Left forelimb (tissue), 1 donor: ENCODE measurements at regions not wholly inside any gene's neighbourhood (a gene's known extent, or its start where the extent isn't known, plus 50 kb on each side); places are given as distances from the start of the nearest gene placed in this dataset.

ENCODE experiments used
- DNase-seq: peaks from one replicate; pipeline ENCODE4 v3.0.0-alpha.2; 2018; ENCODE audit warnings: low spot score

DNA sequence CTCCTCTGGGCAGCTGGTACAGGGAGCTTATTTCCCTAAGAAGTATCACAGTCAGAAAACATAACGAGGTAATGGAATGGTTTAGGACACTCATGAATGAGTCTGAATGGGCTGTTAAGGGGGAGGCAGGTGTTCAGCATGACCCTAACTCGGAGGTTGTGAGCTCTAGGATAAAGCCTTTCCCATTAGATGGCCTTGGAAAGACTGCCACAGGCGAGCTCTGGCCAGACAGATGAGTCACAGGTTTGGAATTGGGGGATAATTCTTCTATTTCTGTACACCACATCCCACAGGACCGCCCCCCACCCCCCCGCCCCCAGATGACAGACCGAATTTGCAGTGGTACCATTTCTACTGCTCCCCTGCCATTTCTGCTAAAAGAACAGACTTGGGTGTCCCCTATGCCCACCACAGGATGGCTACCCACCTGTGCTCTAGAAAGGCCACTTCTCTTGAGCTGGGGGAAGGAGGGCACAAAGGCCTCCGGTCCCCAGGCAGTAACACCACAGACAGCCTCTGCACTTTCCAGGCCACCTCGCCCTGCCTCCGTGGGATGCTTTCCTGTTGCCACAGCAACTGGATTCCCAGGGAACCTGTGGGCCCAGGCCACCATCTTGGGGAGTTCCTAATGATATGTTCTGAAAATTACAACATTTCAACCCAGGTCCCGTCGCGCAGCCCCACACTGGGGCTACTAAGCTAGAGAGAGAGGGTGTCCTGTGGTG lies 76.7 kb downstream of the TRIM29 start:
- peak; percentile 63 for DNase-seq

DNA sequence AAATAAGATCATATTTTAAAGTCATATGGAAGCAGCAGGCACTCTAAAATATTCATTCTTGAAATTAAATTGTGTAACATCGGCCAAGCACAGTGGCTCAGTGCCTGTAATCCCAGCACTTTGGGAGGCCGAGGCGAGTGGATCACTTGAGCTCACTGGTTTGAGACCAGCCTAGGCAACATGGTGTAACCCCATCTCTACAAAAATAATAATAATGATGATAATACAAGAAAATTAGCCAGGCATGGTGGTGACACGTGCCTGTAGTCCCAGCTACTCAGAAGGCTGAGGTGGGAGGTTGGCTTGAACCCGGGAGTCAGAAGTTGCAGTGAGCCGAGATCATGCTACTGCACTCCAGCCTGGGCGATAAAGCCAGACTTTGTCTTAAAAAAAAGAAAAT lies 77.4 kb downstream of the TRIM29 start:
- DNase-seq = no peak

DNA sequence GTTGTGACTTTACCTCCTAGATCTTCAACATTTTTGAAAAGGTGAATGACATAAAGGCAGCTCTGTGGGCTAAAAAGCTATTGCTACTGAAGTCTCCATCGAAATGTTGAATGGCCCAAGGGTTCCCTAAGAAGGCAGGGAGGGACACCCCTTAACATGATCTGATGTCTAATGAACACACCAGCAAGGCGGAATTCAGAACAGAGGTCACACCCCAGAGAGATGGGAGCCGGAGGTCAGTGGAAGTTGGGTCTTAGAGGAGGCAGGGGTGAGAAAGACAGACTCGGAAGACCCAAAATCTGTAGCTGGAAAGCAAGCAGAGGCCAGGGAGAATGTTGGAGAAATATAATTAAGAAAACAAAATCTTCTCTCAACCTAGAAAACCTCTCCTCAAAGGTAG lies 79.0 kb downstream of the TRIM29 start:
- DNase-seq = no peak

DNA sequence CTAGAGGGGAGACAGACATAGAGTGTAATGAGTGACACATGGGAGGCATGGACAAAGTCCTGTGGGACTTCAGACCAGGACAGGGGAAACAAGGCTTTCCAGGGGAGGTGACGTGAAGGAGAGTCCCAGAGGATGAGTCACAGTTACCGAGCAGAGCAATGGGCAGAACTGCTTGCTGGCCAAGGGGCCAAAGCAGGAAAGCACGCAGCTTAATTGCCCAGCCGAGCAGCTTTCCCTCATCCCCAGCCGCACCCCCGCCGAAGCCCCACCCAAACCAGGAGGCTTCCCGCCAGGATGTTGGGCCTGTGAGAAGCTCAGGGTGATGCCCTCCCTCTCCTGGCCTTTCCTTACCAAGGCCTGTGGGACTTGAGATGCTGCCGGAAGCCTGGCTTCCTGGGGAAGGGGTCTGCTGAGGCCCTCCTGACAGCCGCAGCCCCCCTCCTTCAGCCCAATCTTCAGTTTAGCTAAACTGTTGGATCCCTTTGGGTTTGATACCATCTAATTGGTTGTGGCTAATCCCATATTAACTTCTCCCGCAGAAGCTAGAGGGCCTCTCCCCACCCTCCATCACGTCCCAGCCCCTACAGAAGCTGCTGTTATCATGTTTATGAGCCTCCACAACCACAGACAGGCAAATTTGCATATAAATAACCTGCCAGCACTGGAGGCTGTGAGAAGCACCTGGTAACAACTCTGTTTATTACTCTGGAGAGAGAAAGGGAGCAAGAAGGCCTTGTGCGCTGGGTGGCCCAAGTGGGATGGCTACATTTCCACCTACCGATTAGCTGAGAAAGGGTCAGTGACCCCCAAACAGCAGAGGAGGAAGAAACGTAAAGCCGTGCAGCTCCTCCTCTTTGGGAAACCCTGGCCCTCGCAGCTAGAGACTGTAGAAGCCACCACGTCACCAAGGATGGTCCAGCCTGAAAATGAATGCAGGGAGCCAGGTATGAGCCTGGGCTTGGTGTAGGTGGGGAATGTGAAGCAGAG lies 80.0 kb downstream of the TRIM29 start:
- peak; percentile 38 for DNase-seq

DNA sequence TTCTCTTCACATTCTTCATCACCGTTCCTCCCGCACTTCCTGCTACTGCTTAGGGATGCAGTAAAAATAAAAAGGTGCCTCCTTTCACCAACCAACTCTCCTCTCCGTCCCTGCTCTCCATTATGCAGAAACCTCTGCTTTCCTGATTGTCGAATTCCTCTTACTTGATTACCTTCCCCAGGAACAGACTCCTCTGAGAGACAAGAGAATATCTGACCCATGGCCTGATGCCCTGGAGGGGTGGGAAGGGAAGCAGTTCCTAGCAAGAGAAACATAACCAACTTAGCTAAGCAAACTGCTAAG lies 80.9 kb downstream of the TRIM29 start:
- DNase-seq = peak; percentile 44

DNA sequence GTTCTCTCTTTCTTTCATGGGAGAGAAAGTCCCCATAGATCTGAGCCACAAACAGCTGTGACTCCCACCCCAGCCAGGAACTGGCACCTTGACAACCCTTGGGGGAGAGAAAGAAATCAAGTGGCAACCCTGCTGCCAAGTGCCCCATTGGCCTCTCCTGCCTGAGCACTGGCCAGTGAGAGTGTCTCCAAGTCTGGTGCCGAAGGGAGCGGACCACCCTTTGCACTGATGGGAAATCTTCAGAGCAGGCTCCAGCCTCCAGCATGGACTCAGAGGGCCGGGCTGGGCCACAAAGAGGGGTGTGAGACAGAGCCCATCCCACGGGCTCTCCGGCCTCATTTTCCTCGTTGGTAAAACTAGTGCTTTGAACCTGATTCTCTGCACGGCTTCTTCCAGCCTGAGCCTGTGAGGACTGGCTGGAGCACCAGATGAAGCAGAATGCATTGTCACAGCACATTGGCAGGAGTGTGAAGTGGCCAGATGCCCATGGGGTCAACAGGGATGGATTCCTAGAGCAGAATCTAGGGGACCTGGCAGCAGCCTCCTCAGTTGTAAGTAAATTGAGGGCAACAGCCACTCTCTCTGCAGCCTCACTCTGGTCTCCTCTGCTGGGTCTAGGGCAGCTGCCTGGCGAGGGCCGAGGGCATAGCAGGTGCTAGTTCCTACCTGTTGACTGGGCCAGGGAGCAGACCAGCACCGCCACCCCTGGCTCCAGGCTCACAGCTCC lies 81.4 kb downstream of the TRIM29 start:
- peak; percentile 53 for DNase-seq

DNA sequence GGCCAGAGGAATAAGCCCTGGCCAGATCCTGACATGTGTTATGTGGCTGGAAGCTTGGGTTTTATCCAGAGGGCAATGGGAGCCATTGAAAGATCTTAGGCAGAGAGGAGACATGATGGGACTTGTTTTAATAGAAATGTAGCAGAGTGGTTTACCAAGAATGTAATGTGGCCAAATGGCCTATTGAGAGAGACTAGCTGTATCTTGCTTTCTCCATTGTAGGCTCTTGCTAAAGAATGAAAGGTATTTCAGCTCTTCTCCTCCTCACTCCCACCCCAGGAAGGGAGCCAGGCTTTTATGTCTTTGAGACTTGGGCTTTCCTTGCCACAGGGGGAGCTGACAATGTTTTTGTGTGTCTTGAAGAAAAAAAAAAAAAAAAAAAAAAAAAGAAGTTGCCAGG lies 82.3 kb downstream of the TRIM29 start:
- DNase-seq = no peak

DNA sequence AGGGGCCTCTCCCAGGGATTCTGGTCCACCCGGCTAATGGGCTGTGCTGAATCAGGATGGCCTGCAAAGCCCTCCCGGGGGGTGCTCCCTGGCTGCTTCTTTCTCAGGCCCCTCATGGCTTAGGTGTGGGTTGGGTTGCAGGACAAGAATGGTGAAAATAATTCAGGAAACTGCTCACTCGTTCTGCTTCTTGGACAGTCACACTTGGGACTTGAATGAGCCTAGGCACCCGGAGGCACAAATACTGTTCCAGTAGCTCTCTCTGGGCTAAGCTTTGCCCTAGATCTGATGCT lies 83.2 kb downstream of the TRIM29 start:
- peak; percentile 42 for DNase-seq

DNA sequence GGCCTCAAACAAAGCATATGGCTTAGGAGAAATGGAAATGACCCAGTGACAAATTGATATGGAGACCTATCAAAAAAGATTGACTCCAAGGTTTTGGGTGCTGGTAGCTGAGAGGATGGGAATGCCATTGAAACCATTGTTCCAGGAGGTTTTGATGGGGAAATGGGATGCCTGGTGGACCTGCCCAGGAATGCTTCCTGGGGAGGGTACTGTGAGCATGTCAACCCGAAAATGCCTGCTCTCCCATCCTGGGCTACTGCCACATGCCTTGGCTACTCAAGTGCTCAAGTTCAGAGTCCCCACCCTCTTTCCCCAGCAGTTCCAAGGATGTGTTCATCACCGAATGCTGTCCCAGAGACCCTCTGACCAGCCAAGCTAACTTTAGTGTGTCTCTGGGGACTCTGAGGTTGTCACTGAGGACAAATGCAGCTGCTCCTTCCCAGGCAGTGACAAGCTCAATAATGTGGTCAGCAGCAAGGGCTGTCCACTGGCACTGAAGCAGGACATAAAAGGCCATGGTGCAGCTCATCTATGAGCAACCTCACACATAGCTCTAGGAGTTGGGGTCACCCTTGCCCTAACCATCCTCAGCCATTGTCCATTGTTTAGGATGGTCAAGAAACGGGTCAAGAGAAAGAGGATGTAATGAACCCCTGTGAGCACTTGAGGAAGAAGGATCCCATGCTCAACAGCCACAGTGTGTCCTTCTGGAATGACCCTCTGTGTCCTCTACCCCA lies 83.7 kb downstream of the TRIM29 start:
- peak; percentile 34 for DNase-seq

DNA sequence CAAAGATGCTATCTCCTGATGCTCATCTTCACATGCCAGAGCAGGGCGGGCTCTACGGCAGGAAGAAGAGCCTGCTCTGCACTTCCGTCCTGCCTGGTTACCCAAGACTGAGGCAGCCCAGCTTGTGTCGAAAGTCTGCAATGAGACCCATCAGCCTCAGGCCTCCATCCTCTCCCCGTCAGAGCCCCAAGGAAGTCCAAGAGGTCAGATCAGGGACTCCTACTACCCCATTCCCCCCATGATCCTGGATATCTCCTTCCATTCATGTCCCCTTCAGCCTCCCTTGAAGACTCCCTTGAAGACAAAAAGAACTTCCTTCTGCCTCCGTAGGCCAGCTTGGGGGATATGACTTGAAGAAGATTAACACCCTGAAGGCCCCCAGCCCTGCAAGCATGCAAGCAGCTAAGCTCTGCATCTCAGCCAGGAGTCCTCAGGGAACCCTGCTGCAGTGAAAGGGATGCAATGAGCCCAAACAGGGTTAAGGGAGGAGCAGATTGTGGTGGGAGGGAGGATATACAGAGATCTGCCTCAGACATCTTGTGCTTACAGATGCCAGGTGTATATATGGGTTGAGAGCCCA lies 85.6 kb downstream of the TRIM29 start:
- no peak for DNase-seq

DNA sequence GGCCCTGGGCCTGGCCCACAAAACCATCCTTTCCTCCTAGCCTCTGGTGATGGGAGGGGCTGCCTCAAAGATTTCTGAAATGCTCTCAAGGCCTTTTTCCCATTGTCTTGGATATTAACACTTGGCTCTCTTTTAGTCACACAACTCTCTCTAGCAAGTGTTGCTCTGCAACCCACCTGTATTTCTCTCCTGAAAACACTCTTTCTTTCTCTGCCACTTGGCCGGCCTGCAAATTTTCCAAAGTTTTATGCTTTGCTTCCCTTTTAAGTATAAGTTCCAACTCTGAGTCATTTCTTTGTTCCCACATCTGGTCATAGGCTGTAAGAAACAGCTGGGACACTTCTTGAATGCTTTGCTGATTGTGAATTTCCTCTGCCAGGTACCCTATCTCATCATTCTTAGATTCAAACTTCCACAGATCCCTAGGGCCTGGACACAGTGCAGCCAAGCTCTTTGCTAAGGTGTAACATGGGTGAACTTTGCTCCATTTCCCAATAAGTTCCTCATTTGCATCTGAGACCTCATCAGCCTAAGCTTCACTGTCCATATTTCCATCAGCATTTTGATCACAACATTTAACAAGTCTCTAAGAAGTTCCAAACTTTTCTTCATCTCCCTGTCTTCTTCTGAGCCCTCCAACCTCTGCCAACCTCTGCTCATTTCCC lies 93.8 kb downstream of the TRIM29 start:
- DNase-seq = peak; percentile 23

DNA sequence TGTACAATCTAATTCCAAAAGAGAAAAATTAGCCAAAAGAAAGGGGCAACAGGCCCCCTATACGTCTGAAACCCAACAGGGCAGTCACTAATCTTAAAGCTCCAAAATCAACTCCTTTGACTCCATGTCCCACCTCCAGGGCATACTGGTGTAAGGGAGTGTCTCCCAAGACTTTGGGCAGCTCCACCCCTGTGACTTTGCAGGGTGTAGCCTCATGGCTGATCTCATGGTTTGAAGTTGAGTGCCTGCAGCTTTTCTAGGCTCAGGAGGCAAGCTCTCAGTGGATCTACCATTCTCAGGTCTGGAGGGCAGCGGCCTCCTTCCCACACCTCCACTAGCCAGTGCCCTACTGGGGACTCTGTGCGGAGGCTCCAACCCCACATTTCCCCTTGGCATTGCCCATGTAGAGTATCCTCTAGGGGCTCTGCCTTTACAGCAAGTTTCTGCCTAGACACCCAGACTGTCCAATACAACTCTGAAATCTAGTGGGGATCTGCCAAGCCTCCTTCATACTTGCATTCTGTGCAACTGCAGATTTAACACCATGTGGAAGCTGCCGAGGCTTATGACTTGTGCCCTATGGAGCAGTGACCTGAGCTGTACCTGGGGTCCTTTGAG lies 94.5 kb downstream of the TRIM29 start:
- DNase-seq = peak; percentile 11

DNA sequence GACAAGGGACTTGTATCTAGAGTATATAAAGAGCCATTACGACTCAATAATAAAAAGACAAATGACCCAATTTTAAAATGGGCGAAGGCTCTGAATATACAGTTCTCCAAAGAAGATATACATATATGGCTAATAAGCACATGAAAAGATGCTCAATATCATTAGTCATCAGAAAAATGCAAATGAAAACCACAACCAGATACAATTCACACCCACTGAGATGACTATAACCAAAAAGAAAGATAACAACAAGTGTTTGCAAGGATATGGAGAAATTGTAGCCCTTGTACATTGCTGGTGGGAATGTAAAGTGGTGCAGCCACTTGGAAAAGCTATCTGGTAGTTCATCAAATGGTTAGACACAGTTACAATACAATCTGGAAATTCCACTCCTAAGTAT lies 96.3 kb downstream of the TRIM29 start:
- no peak for DNase-seq

DNA sequence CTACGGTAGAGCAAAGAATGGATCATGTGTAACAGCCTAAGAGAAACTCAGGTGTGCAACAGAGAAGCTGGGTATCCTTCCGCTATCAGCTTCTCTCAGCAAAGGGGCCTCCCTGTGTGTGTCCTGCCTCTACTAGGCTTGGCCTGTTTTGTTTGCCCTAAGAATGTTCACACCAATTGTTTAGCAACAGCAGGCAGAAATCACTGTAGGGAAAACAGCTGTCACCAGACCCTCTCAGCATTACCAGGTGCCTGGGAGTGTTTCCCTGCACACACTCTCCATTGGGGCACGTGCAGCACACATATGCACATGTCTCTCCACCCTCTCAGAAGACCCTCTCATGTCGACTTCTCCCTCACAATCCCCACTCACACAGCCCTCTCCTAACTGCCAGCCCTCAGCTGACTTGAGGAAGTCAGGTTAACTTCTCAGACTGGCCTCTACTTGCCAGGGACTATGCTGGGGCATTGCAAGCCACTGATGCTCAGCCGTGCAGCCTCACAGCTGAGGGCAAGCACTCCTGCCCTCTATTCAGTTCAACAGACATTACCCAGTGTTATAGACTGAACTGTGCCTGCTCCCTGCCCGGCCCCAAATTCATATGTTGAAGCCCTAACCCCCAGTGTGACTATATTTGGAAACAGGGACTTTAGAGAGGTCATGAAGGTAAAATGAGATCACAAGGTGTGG lies 97.6 kb downstream of the TRIM29 start:
- peak; percentile 40 for DNase-seq

DNA sequence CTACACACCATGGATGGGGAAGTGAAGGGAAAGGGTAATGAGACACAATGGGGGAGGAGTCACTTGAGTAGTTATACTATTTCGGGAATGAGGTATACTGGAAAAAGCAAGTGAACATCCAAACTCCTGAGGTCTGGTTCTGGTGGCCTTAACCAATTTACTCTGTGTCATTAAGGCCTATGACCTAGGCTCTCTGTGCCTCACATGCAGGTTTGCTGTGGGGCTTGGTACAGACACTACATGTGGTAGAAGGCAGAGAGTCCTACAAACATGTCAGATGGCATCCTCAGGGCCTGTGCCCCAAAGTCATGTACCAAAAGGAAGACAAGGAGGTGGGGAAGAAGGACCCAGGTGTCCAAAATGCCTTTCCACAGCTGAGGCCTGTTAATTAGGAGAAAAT lies 98.9 kb downstream of the TRIM29 start:
- DNase-seq = peak; percentile 53

DNA sequence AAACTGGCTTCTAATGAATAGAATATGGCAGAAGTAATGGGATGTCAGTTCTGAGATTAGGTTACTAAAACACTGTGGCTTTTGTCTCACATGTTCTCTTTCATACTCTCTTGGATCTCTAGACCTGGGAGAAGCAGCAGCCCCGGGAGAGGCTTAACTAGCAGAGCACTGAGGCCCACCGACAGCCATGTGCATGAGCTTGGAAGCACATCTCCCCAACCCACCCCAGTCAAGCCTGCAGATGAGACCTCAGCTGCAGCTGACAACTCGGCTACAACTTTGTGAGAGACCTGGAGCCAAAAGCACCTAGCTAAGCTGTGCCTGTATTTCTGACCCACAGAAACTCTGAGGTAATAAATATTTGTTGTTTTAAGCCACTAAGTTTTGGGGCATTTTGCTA lies 100.8 kb downstream of the TRIM29 start:
- DNase-seq = no peak

DNA sequence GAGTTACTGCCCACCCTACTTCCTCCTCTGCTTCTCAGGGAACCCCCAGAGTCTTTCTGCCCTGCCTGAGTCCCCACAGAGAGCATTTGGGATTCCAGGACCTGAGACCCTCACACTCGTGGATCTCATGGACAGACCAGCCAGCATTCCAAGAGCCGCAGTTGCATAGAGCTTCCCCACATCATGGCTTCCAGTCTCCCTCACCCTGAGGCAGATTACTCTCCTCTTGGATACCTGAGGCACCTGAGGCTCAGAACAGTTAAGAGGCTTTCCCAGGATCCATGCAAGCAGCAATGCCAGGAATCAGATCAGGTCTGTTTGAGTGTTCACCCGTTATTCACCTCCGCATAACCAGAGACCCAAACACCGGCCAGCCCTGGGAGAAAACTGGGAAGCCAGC lies 102.2 kb downstream of the TRIM29 start:
- no peak for DNase-seq

DNA sequence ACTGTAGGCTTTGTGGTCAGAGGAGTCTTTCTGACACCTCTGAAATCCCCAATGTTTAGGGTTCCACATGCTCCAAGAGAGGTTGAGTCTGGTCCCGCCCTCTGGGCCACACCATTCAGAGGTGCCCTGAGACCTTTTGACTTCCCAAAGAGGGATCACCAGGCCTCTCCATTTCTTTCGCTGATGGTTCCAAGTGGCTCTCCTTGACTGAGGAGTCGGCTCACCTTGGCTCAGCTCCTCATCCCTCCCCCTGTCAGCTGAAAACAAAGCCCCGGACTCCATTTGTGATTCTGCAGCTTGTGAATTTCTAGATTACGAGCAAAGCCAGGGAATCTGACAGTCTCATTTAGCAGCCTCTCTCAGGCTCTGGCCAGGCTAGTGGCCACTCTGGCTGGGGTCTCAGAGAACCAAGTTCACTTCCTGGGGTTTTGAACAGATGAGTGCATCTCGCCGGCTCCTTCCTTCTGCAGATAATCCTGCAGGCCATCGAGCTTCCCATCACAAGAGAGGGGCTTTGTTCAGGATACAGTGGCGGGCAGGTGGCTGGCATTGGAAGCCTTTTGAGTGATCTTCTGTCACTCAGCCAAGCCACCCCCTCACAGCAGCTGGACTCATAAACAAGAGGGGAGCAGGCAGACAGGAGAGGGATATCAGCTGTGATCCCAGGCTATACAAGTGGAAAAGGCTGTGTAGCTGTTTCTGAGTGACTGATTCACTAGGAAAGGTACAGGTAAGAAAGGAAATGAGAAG lies 102.9 kb downstream of the TRIM29 start:
- peak; percentile 66 for DNase-seq

DNA sequence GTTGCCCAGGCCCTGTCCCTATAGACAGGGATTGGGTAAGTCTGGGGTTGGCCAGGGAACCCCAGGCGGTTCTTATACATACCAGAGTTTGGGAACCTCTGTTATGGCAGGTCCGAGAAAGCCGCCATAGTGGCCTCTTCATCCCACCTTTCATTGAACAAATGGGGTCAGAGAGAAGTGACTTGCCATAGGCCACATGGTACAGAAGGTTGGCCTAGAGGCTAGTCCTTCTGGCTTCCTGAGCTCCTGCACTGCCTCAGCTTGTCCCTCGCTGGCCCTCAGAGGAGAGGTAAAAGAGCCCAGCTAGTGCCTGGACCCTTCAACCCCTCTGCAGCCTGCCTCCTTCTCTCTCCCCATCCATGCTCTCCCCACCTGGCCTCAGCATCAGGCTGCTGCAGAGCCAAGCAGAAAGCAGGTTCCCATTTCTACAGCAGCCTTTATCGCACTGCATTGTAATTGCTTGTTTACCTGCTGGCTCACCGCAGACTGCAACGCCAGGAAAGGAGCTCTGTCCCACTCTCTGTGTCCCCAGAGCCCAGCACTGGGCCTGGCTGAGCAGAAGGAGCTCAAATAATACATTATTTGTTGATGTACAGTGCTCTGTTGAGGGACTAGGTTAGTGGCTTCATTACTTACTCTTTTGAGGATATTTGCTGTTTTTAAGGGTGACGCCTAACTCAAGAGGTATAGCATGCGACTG lies 103.6 kb downstream of the TRIM29 start:
- no peak for DNase-seq
